Midbrain (tissue), 1 donor: ENCODE measurements at regions not wholly inside any gene's neighbourhood (a gene's known extent, or its start where the extent isn't known, plus 50 kb on each side); places are given as distances from the start of the nearest gene placed in this dataset.
"Not testable (repeated sequence)": the region's sequence is repeated elsewhere in the genome, so short reads cannot be mapped to it uniquely, and the experiment has no call there.

Experiments
- DNase-seq: peaks from one replicate; lab custom pipeline; 2025; lab: John Stamatoyannopoulos, UW

DNA sequence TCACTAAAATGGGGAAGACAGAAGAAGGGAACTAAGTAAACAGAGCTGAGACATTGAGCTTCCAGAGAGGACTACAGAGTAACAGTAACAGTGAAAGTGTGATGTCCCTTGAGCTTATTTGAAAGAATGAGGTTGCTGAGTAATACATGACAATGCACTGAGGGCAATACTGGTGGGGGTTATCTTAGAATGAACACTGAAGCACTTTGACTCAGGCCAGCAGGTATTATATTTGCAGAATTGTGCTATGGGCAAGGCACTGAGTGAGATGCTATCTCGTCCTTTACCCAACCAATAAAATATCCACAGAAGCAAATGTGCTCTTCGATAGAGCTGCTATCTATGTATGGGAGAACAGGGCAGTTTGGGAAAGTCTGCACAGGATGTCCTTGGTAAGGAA, 133.2 kb downstream of the DISP1 start:
- no peak for DNase-seq

DNA sequence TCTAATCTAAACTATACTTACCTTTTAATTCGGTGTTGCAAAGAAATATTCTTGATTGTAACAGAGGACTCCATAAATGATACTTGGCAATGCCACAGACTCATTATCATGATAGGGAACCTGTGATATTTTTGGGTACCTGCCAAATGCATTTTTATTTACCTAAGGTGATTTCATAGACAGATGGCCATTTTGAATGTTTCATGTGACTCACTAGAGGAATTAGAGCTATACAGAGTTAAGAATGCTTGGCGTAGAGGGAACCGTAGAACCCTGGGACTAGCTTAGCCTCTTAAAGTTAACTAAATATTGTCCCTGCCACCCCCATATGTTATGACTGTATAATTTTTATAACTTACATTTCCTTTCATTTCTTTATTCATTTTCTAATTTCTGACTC, 136.1 kb downstream of the DISP1 start:
- no peak for DNase-seq

GRCh38 chr1:222953585-222953984, 138.7 kb downstream of the DISP1 start:
- peak; percentile 29 for DNase-seq

GRCh38 chr1:222955964-222956363, 141.1 kb downstream of the DISP1 start:
- DNase-seq, result no peak

DNA sequence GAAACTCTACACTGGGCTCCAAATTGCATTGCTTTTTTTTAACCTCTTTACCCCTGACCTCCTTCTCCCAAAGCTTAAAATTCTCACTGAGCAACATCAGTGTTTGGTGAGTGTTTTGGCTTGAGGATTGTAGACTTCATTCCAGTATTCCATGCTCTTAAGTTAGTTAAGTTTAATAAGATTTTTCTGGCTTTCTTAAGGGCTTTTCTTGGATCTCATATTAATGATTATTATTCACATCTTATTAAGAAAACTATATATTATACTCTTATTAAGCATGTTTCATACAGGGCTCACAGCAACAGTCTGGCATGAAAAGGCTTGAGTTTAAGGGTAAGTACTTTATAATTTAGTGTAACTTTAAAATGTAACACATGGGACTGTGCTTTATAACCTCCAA, 141.8 kb downstream of the DISP1 start:
- DNase-seq, result no peak

- no peak for DNase-seq
These were observed 152.8 kb downstream of the DISP1 start for GRCh38 chr1:222967466-222968240.

DNA sequence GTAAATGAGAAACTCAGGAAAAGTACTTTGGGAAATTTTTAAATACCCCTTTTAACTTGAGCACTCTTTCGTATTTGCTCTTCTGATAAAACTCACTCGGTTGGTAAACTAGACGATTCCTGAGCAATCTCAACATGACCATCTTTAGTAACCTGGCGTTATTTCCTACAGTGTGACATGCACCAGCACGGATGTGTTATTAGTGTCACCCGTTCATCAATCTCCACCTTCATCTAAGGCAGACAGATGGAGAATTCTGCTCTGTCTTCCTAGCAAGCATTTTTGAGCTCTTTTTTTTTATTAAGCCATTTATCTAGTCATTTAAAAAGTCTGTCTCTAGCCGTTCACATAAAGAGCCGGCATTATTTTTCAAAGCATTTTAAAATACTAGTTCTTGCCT, 155.2 kb downstream of the DISP1 start:
- no peak for DNase-seq

- no peak for DNase-seq
These were observed 155.9 kb downstream of the DISP1 start for GRCh38 chr1:222970711-222971110.

GRCh38 chr1:222971146-222971545, 156.3 kb downstream of the DISP1 start:
- no peak for DNase-seq

DNA sequence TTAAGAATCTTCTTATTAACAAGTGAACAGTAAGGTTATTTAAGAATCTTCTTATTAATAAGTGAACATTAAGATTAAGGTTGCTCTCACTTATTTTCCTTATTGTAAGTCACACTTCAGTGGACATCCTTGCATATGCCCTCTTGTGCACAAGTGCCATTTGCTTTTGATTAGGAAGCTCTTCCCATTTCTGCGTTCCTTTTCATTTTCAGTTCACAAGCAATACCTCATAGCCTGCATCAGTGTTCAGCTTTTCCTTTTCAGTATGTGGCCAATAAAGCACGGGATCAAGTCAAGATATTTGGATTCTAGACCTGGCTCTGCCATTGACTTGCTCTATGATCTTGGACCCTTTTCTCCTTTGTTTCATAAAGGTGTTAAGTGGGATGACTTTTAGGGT, 158.7 kb downstream of the DISP1 start:
- DNase-seq, result no peak

GRCh38 chr1:222974496-222974895, 159.7 kb downstream of the DISP1 start:
- DNase-seq, result no peak

- DNase-seq, result no peak
These were observed 160.8 kb downstream of the DISP1 start for GRCh38 chr1:222975472-222976122.

DNA sequence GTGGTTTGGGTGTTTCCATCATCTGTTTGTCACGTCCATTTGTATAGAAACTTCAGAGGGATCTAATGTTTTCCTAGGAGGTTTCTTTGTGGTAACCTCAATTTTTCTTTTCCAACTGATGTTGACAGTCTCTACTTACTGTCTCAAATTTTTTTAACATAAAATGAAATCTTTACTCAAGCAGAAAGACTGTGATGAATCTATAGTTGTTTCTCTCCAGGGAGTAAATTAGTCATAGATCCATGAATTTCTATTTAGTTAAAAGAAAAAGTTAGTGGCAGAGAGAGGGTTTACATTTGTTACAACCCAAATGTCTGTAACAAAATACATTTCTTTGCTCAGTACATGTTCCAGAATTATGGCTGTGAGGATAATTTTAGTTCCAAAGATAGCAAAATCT, 161.6 kb downstream of the DISP1 start:
- DNase-seq, result no peak

GRCh38 chr1:222977294-222977693, 162.5 kb downstream of the DISP1 start:
- DNase-seq, result not testable (repeated sequence)

GRCh38 chr1:222979561-222979960, 163.5 kb downstream of the TLR5 start:
- DNase-seq, result no peak

GRCh38 chr1:222987674-222988076, 155.4 kb downstream of the TLR5 start:
- no peak for DNase-seq

- DNase-seq, result no peak
These were observed 153.6 kb downstream of the TLR5 start for GRCh38 chr1:222989443-222989842.

- no peak for DNase-seq
These were observed 151.9 kb downstream of the TLR5 start for GRCh38 chr1:222991177-222991576.

- no peak for DNase-seq
These were observed 151.1 kb downstream of the TLR5 start for GRCh38 chr1:222991908-222992307.

DNA sequence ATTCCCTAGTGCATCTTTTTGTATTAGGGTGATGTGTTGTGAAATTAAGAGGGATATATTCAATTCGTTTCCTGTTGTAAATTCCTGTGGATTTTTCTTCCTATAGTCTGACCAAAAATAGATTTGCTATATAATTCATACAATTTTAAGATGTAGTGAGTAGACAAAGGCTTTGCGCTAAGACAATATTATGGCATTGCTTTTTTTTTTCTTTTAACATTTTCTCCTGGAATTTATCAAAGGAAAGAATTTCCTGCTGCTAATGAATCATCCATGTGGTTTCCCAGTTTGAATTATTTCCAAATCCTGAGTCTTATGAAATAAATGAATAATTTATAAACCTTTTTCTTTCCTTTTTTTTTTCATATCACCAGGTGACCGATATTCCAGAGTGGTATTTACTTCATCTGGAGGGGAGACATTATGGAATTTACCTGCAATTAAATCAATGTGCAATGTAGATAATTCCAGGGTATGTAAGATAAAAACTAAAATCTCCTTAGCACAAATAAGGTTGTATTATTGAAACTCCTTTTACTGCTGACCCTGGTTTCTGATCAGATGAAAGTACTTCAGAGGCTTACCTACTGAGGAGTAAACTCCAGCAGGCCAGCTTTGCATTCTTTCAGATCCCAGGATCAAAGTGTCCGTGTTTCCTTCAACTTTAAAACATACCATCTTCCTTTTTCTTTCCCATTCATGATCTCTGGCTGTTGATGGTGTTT, 148.4 kb downstream of the TLR5 start:
- DNase-seq, result no peak

- DNase-seq, result no peak
These were observed 147.8 kb downstream of the TLR5 start for GRCh38 chr1:222995236-222995580.

DNA sequence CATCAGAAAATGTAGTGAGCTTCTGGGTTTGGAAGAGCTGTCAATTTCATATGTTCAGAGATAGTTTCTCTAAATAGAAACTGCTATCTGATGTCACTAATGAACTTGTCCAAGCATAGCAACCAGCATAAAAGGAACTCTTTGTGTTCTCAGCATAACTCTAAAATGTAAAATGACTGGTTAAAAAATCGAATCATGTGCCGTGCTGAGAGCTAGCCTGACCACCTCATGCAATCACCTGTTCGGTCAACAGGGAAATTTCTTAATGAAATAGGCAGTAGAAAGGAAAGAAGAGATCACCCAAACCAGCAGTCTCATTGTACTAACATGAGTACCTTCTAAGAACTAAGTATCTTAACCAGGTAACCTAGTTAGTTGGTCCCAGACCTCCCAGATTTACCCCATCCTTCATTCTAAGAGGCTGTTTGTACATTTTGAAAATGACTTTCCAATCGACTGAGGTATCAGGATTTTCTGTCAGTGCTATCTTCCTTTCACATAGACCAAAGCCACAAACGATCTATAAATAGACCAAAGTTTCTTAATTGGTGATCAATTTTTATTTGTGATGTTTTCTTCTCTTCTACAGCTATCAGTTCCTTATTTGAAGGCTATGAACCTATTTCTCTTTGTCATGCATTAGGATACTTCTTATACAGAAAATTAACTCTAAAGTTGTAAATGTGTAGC, 147.3 kb downstream of the TLR5 start:
- DNase-seq, result no peak
